Lower leg skin (tissue), 3 donors: ENCODE measurements at regions not wholly inside any gene's neighbourhood (a gene's known extent, or its start where the extent isn't known, plus 50 kb on each side); places are given as distances from the start of the nearest gene placed in this dataset.

ENCODE experiments used
- CTCF ChIP-seq, 3 donors: fragments of 450-650 bp; IDR thresholded peaks; one replicate each; pipeline ENCODE4 v1.5.1; 2016; ENCODE audit warnings: antibody characterized with exemption in 3 of 3, mild to moderate bottlenecking in 3 of 3, moderate library complexity in 2 of 3
- POLR2A ChIP-seq, 2 donors: fragments of 450-650 bp; IDR thresholded peaks; one replicate each; pipeline ENCODE4 v1.6.1; 2016 to 2017; ENCODE audit warnings: antibody characterized with exemption in 2 of 2, mild to moderate bottlenecking in 1 of 2, moderate library complexity in 1 of 2

- no peak for TF ChIP-seq CTCF (IDR thresholded peaks at IDR 0.05)
- TF ChIP-seq POLR2A (IDR thresholded peaks at IDR 0.05) = no peak
These were observed 293.2 kb upstream of the ZNF804A start for GRCh38 chr2:184305105-184305504.
